ENCODE measurements at regions not wholly inside any gene's neighbourhood (a gene's known extent, or its start where the extent isn't known, plus 50 kb on each side); places are given as distances from the start of the nearest gene placed in this dataset.

DNA sequence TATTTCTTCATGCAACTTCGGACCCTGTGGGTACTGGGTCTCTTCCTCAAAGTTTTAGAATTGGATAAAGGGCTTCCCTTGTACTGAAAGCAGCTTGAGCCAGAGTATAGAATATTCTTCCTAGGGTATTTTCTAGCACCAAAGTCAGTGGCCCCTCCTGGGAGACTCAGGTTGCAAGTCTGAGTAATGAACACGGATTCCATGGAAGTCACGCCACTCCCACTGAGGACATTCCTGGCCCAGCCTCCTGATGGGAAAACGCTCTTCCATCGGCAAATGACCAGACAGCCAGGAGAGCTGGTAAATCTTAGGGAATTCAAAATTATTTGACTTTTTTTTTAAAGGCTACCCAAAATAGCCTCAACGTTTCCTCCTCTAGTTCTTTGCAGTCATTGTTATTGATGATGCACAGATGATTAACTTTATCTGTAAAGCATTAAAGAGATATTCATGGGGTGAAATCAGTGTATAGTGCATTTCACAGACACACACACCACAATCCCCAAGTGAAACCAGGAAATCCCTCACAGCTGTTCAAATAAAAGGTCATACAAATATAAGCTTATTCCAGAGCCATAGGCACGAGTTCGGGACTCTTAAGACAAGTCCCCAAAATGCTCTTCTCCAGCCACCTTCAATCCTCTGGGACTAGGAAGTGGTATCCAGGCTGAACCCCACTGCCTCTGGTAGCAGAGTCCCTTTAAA, 248.8 kb downstream of the SOD2 start:
- TF ChIP-seq, protein P1, sequence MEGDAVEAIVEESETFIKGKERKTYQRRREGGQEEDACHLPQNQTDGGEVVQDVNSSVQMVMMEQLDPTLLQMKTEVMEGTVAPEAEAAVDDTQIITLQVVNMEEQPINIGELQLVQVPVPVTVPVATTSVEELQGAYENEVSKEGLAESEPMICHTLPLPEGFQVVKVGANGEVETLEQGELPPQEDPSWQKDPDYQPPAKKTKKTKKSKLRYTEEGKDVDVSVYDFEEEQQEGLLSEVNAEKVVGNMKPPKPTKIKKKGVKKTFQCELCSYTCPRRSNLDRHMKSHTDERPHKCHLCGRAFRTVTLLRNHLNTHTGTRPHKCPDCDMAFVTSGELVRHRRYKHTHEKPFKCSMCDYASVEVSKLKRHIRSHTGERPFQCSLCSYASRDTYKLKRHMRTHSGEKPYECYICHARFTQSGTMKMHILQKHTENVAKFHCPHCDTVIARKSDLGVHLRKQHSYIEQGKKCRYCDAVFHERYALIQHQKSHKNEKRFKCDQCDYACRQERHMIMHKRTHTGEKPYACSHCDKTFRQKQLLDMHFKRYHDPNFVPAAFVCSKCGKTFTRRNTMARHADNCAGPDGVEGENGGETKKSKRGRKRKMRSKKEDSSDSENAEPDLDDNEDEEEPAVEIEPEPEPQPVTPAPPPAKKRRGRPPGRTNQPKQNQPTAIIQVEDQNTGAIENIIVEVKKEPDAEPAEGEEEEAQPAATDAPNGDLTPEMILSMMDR (IDR thresholded peaks at IDR 0.05): no peak
- no peak for TF ChIP-seq ZFX (IDR thresholded peaks at IDR 0.05; ENCODE audit: borderline replicate concordance)

All from 22Rv1 (cell line).